22Rv1 (cell line): ENCODE measurements at regions not wholly inside any gene's neighbourhood (a gene's known extent, or its start where the extent isn't known, plus 50 kb on each side); places are given as distances from the start of the nearest gene placed in this dataset.

Experiments used
- CTCF ChIP-seq: fragments of 450-650 bp; IDR thresholded peaks from 2 replicates; pipeline ENCODE4 v1.5.1; 2017; ENCODE audit warnings: mild to moderate bottlenecking
- ZFX ChIP-seq: fragments of 450-650 bp; IDR thresholded peaks from 2 replicates; pipeline ENCODE4 v1.6.1; 2017; ENCODE audit warnings: antibody characterized with exemption, borderline replicate concordance

- TF ChIP-seq CTCF (no peak), ZFX (no peak)
Measured at GRCh38 chr1:90504509-90504908, 212.6 kb downstream of the BARHL2 start.
